ENCODE measurements at regions not wholly inside any gene's neighbourhood (a gene's known extent, or its start where the extent isn't known, plus 50 kb on each side); places are given as distances from the start of the nearest gene placed in this dataset.
A peak's percentile ranks its signal among the peaks of the same experiment; 100 is the strongest.

DNA sequence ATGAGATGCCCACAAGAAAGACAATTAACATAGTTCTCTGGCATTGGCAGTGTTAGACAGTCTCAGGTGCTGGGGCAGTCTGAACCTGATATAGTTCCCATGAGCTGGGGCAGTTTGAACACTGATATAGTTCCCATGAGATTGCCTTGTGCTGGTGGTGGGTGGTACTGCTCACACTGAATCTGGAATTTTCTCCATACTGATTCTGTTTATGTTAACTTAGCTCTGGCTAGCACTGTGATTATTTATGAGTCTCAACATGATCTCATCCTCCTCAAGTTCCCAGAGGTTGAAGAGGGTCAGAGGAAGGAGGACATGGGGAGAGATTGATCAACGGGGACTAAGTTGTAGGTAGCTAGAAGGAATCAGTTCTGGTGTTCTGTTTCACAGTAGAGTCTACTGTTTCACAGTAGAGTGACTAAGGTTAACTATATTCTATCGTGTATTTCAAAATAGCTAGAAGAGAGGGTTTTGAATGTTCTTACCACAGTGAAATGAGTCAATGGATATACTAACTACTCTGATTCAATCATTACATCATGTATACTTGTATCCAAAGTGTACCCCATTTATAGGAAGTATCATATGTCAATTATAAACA lies 379.9 kb downstream of the ADAM29 start:
- H3K4me3 ChIP-seq (ENCODE audit: insufficient read depth, low read depth, low read length), result no peak overlapping the region
- H3K36me3 ChIP-seq (ENCODE audit: insufficient read depth, low read length), result no peaks in the 10 kb centered on the region
- Mint-ChIP-seq H3K27ac (ENCODE audit: unreplicated experiment) (peak overlapping the region; percentile 43), H3K4me1 (ENCODE audit: low read depth, unreplicated experiment) (peaks cover 10% of the 10 kb centered on the region), H3K9me3 (ENCODE audit: unreplicated experiment) (no peaks in the 10 kb centered on the region), H3K4me3 (ENCODE audit: unreplicated experiment) (no peak overlapping the region), H3K36me3 (ENCODE audit: low read depth, unreplicated experiment) (no peaks in the 10 kb centered on the region), H3K27me3 (ENCODE audit: low read depth, unreplicated experiment) (no peaks in the 10 kb centered on the region)
- no peak overlapping the region for H3K4me2 ChIP-seq (ENCODE audit: low read length)
- H3K27ac ChIP-seq (ENCODE audit: low read depth, low read length), result no peak overlapping the region
- H3K79me2 ChIP-seq (ENCODE audit: insufficient read depth, low read length), result no peaks in the 10 kb centered on the region
- no peaks in the 10 kb centered on the region for H3K4me1 ChIP-seq (ENCODE audit: insufficient read depth, low read length)
- no peak for FAIRE-seq
- no peaks in the 10 kb centered on the region for H3K27me3 ChIP-seq (ENCODE audit: insufficient read depth, low read length)
- no peak overlapping the region for H2AFZ ChIP-seq (ENCODE audit: low read depth, low read length)
- TF ChIP-seq CTCF (IDR thresholded peaks at IDR 0.05; ENCODE audit: insufficient read depth, low read depth, low read length) (no peak), EZH2 (IDR thresholded peaks at IDR 0.05; ENCODE audit: insufficient read depth, low read length) (no peak)
- H3K9me3 ChIP-seq (ENCODE audit: insufficient read depth, low read depth, low read length), result no peaks in the 10 kb centered on the region
- peak; percentile 4 for DNase-seq (ENCODE audit: low read depth)
- H3K9ac ChIP-seq (ENCODE audit: low read length), result no peak overlapping the region
- no peaks in the 10 kb centered on the region for H4K20me1 ChIP-seq (ENCODE audit: insufficient read depth, low read length)

- Histone ChIP-seq H3K36me3 (ENCODE audit: insufficient read depth, low read length) (no peaks in the 10 kb centered on the region), H3K4me1 (ENCODE audit: insufficient read depth, low read length) (peaks cover 9% of the 10 kb centered on the region), H3K9ac (ENCODE audit: low read length) (no peak overlapping the region), H4K20me1 (ENCODE audit: insufficient read depth, low read length) (no peaks in the 10 kb centered on the region), H3K4me3 (ENCODE audit: insufficient read depth, low read depth, low read length) (no peak overlapping the region), H3K4me2 (ENCODE audit: low read length) (no peak overlapping the region), H3K9me3 (ENCODE audit: insufficient read depth, low read depth, low read length) (no peaks in the 10 kb centered on the region), H3K27ac (ENCODE audit: low read depth, low read length) (no peak overlapping the region), H2AFZ (ENCODE audit: low read depth, low read length) (no peak overlapping the region), H3K27me3 (ENCODE audit: insufficient read depth, low read length) (no peaks in the 10 kb centered on the region), H3K79me2 (ENCODE audit: insufficient read depth, low read length) (no peaks in the 10 kb centered on the region)
- Mint-ChIP-seq H3K27ac (ENCODE audit: unreplicated experiment) (no peak overlapping the region), H3K9me3 (ENCODE audit: unreplicated experiment) (no peaks in the 10 kb centered on the region), H3K27me3 (ENCODE audit: low read depth, unreplicated experiment) (no peaks in the 10 kb centered on the region), H3K36me3 (ENCODE audit: low read depth, unreplicated experiment) (no peaks in the 10 kb centered on the region), H3K4me1 (ENCODE audit: low read depth, unreplicated experiment) (peaks cover 18% of the 10 kb centered on the region), H3K4me3 (ENCODE audit: unreplicated experiment) (no peak overlapping the region)
- FAIRE-seq (no peak), DNase-seq (ENCODE audit: low read depth) (no peak)
- TF ChIP-seq EZH2 (IDR thresholded peaks at IDR 0.05; ENCODE audit: insufficient read depth, low read length) (no peak), CTCF (IDR thresholded peaks at IDR 0.05; ENCODE audit: insufficient read depth, low read depth, low read length) (no peak)
These were observed 388.3 kb downstream of the ADAM29 start for GRCh38 chr4:175306436-175306835.

DNA sequence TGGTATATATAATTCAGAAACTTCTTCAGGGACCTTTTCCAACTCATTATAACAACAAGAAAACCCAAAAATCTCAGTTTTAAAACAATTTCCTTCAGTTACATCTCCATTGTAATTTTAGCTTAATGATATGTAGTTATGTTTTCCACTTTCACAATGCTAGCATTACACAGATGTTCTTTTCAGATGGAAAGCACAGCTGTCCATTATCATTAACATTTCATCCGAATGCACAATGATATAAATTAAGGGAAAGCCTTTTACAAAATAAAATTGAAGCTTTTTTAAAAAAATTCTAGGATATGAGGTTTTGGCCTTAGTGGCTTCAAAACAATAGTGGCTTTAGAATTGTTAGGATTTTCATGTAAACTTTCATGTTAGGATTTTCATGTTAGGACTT lies 389.2 kb downstream of the ADAM29 start:
- peaks cover 18% of the 10 kb centered on the region for H3K4me1 Mint-ChIP-seq (ENCODE audit: low read depth, unreplicated experiment)
- Histone ChIP-seq H2AFZ (ENCODE audit: low read depth, low read length) (no peak overlapping the region), H3K27me3 (ENCODE audit: insufficient read depth, low read length) (no peaks in the 10 kb centered on the region)

More for the DNA sequence above, 389.2 kb downstream of the ADAM29 start:
- Mint-ChIP-seq H3K9me3 (ENCODE audit: unreplicated experiment) (no peaks in the 10 kb centered on the region), H3K27ac (ENCODE audit: unreplicated experiment) (no peak overlapping the region), H3K4me3 (ENCODE audit: unreplicated experiment) (no peak overlapping the region), H3K27me3 (ENCODE audit: low read depth, unreplicated experiment) (no peaks in the 10 kb centered on the region), H3K36me3 (ENCODE audit: low read depth, unreplicated experiment) (no peaks in the 10 kb centered on the region)
- H3K4me3 ChIP-seq (ENCODE audit: insufficient read depth, low read depth, low read length), result no peak overlapping the region
- no peaks in the 10 kb centered on the region for H3K79me2 ChIP-seq (ENCODE audit: insufficient read depth, low read length)
- H3K27ac ChIP-seq (ENCODE audit: low read depth, low read length), result no peak overlapping the region
- no peak overlapping the region for H3K9ac ChIP-seq (ENCODE audit: low read length)
- FAIRE-seq (no peak), DNase-seq (ENCODE audit: low read depth) (no peak)
- peaks cover 9% of the 10 kb centered on the region for H3K4me1 ChIP-seq (ENCODE audit: insufficient read depth, low read length)
- TF ChIP-seq EZH2 (IDR thresholded peaks at IDR 0.05; ENCODE audit: insufficient read depth, low read length) (no peak), CTCF (IDR thresholded peaks at IDR 0.05; ENCODE audit: insufficient read depth, low read depth, low read length) (no peak)
- H3K4me2 ChIP-seq (ENCODE audit: low read length), result no peak overlapping the region
- no peaks in the 10 kb centered on the region for H4K20me1 ChIP-seq (ENCODE audit: insufficient read depth, low read length)
- H3K9me3 ChIP-seq (ENCODE audit: insufficient read depth, low read depth, low read length), result no peaks in the 10 kb centered on the region
- H3K36me3 ChIP-seq (ENCODE audit: insufficient read depth, low read length), result no peaks in the 10 kb centered on the region
